ENCODE measurements at regions not wholly inside any gene's neighbourhood (a gene's known extent, or its start where the extent isn't known, plus 50 kb on each side); places are given as distances from the start of the nearest gene placed in this dataset.

GRCh38 chrX:39675619-39676018 lies 422.1 kb downstream of the BCOR start:
- CTCF ChIA-PET = interaction anchor here (0.6 kb wide), 1 partner anchor 123 kb away, joined by 3 read pairs; no protein-coding TSS in a partner anchor
- no peak overlapping the region for H2BK20ac ChIP-seq (ENCODE audit: low read depth, low read length)
- peaks cover 26% of the 10 kb centered on the region for H3K27me3 ChIP-seq (ENCODE audit: control insufficient read depth, insufficient read depth, low read length)
- H3K9ac ChIP-seq (ENCODE audit: low read depth, low read length) = no peak overlapping the region
- no peak overlapping the region for H3K27ac ChIP-seq (ENCODE audit: insufficient read depth, low read length)
- DNase-seq (no peak), ATAC-seq (ENCODE audit: low read depth) (no peak)
- H2BK5ac ChIP-seq (ENCODE audit: low read depth, low read length, poor library complexity, severe bottlenecking) = no peak overlapping the region
- H4K5ac ChIP-seq (ENCODE audit: low read depth, low read length) = no peak overlapping the region
- no peak overlapping the region for H3K4me2 ChIP-seq (ENCODE audit: low read depth, low read length)
- no peak overlapping the region for H2AK5ac ChIP-seq (ENCODE audit: low read depth, low read length)
- no peak overlapping the region for H3K18ac ChIP-seq (ENCODE audit: low read depth, low read length)
- H3K23ac ChIP-seq (ENCODE audit: low read depth, low read length) = no peak overlapping the region
- no peaks in the 10 kb centered on the region for H3K36me3 ChIP-seq (ENCODE audit: control insufficient read depth, insufficient read depth, low read length)
- intact Hi-C loops (cut with micrococcal nuclease) (no loop called here), dilution Hi-C loops (cut with HindIII; ENCODE audit: low sequenced_read_pairs, unreplicated experiment) (no loop called here), in situ Hi-C loops (cut with MboI; ENCODE audit: low sequenced_read_pairs) (no loop called here)
- H3K4me3 ChIP-seq (ENCODE audit: insufficient read depth, low read depth, low read length) = no peak overlapping the region
- H4K91ac ChIP-seq (ENCODE audit: insufficient read depth, low read depth, low read length) = no peak overlapping the region
- H3K9me3 ChIP-seq (ENCODE audit: control insufficient read depth, insufficient read depth, low read length) = 0 out of 2 replicates have a peak, but pooled peaks cover 2% of the 10 kb centered on the region
- H2BK15ac ChIP-seq (ENCODE audit: low read depth, low read length) = no peak overlapping the region
- H4K8ac ChIP-seq (ENCODE audit: low read depth in 2 of 2, low read length in 2 of 2) = no peak overlapping the region
- no CpG with 5 or more reads among the region's 2 CpGs for WGBS, 2 experiments (ENCODE audit: extremely low coverage in 2 of 2, insufficient read length in 1 of 2)
- H3K79me1 ChIP-seq (ENCODE audit: low read depth in 1 of 2, low read length in 2 of 2) = no peaks in the 10 kb centered on the region
- no peak overlapping the region for H3K4ac ChIP-seq (ENCODE audit: low read depth, low read length)
- H3K14ac ChIP-seq (replicated peaks; ENCODE audit: low read depth, low read length) = no peak overlapping the region
- no peak overlapping the region for H2BK120ac ChIP-seq (ENCODE audit: low read depth, low read length)
- POLR2A ChIA-PET (ENCODE audit: unreplicated experiment) = no interaction called here
- BruUV-seq (replicated peaks) = no TSS peak
- no peak overlapping the region for H2AFZ ChIP-seq (replicated peaks; ENCODE audit: low read length, poor library complexity)
- H3K4me1 ChIP-seq (ENCODE audit: control insufficient read depth, insufficient read depth, low read length) = no peaks in the 10 kb centered on the region
- no peak overlapping the region for H3K56ac ChIP-seq (ENCODE audit: extremely low read depth, insufficient read depth, low read length)
- no peaks in the 10 kb centered on the region for H4K20me1 ChIP-seq (ENCODE audit: insufficient read depth, low read length)
- H3K9me1 ChIP-seq (ENCODE audit: insufficient read depth, low read length) = no peaks in the 10 kb centered on the region
- no peak overlapping the region for H2AK9ac ChIP-seq (replicated peaks; ENCODE audit: low read depth, low read length, poor library complexity)
- TF ChIP-seq MXI1 (IDR thresholded peaks at IDR 0.05; ENCODE audit: borderline replicate concordance, low read depth, low read length) = no peak
- TF ChIP-seq POLR2A (IDR thresholded peaks at IDR 0.05; ENCODE audit: low read depth, low read length) = no peak
- TF ChIP-seq RAD21 (IDR thresholded peaks at IDR 0.05; ENCODE audit: low read length) = no peak
- no peak for TF ChIP-seq NFE2L2 (IDR thresholded peaks at IDR 0.05; ENCODE audit: low read depth, low read length)
- TF ChIP-seq RFX5 (IDR thresholded peaks at IDR 0.05; ENCODE audit: low read depth, low read length) = no peak
- no peak for TF ChIP-seq FOS (IDR thresholded peaks at IDR 0.05; ENCODE audit: low read depth, low read length)
- no peak for TF ChIP-seq RCOR1 (IDR thresholded peaks at IDR 0.05; ENCODE audit: insufficient replicate concordance, low read length)
- TF ChIP-seq ELK1 (IDR thresholded peaks at IDR 0.05; ENCODE audit: borderline replicate concordance, low read depth, low read length) = no peak
- no peak for TF ChIP-seq BHLHE40 (IDR thresholded peaks at IDR 0.05; ENCODE audit: low read depth, low read length)
- no peak for TF ChIP-seq MAFK (IDR thresholded peaks at IDR 0.05; ENCODE audit: low read depth, low read length)
- TF ChIP-seq CTCF (conservative IDR thresholded peaks at IDR 0.05; ENCODE audit: low read depth, low read length) = no peak
- no peak for TF ChIP-seq MAZ (IDR thresholded peaks at IDR 0.05; ENCODE audit: borderline replicate concordance, low read depth, low read length)
- no peak for TF ChIP-seq CHD1 (IDR thresholded peaks at IDR 0.05; ENCODE audit: low read depth, low read length)

Measured in IMR-90 (cell line).